ENCODE measurements at regions not wholly inside any gene's neighbourhood (a gene's known extent, or its start where the extent isn't known, plus 50 kb on each side); places are given as distances from the start of the nearest gene placed in this dataset.

DNA sequence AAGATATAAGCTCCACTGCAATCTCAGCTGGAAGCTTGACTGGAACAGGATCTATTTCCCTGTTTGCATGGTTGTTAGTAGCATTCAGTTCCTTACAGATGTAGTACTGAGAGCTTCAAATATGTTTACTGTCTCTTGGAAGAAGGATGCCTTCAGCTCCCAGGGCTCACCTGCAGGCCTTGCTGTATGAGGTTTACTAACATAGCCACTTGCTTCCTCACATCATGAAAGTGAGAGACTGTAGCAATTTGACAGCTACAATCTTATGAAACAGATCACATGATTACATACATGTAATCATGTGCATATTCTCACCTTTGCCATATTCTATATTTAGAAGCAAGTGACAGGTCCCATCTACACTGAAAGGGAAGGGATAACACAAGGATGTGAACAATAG lies 458.1 kb upstream of the PCDH20 start:
- no peak overlapping the region for H2AFZ ChIP-seq (ENCODE audit: low read depth, low read length)
- no peak for TF ChIP-seq CTCF (IDR thresholded peaks at IDR 0.05; ENCODE audit: insufficient read depth, low read depth, low read length)
- TF ChIP-seq EZH2 (IDR thresholded peaks at IDR 0.05; ENCODE audit: insufficient read depth, low read length), result no peak
- H3K36me3 ChIP-seq (ENCODE audit: insufficient read depth, low read length), result no peaks in the 10 kb centered on the region
- Mint-ChIP-seq H3K27me3 (ENCODE audit: low read depth, unreplicated experiment) (no peaks in the 10 kb centered on the region), H3K4me3 (ENCODE audit: unreplicated experiment) (no peak overlapping the region), H3K9me3 (ENCODE audit: unreplicated experiment) (peaks cover 10% of the 10 kb centered on the region), H3K27ac (ENCODE audit: unreplicated experiment) (no peak overlapping the region), H3K36me3 (ENCODE audit: low read depth, unreplicated experiment) (no peaks in the 10 kb centered on the region), H3K4me1 (ENCODE audit: low read depth, unreplicated experiment) (no peaks in the 10 kb centered on the region)
- DNase-seq (ENCODE audit: low read depth) (no peak), FAIRE-seq (no peak)
- H3K4me2 ChIP-seq (ENCODE audit: low read length), result no peak overlapping the region
- H3K9ac ChIP-seq (ENCODE audit: low read length), result no peak overlapping the region
- no peaks in the 10 kb centered on the region for H3K79me2 ChIP-seq (ENCODE audit: insufficient read depth, low read length)
- no peaks in the 10 kb centered on the region for H3K27me3 ChIP-seq (ENCODE audit: insufficient read depth, low read length)
- H3K4me1 ChIP-seq (ENCODE audit: insufficient read depth, low read length), result no peaks in the 10 kb centered on the region
- H3K4me3 ChIP-seq (ENCODE audit: insufficient read depth, low read depth, low read length), result no peak overlapping the region
- H4K20me1 ChIP-seq (ENCODE audit: insufficient read depth, low read length), result no peaks in the 10 kb centered on the region
- H3K27ac ChIP-seq (ENCODE audit: low read depth, low read length), result no peak overlapping the region
- no peaks in the 10 kb centered on the region for H3K9me3 ChIP-seq (ENCODE audit: insufficient read depth, low read depth, low read length)

DNA sequence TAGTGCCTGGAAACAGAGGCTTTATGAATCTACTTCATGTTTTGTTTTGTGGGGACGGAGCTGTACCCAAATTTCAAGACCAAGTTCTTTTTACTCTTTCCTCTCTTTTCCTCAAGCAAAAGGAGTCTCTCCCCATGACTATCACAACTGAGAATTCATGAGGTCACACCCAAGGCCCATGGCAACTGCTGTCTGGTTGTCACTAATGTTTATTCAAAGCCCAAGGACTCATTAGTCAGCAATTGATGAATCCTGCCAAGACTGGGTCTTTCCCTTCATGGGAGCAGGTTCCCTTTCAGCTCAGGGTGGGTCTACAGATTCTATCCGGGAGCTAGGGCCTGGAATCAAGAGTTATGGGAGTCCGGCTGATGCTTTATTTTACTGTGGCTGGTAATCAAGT lies 441.5 kb upstream of the PCDH20 start:
- H3K36me3 Mint-ChIP-seq (ENCODE audit: low read depth, unreplicated experiment), result no peaks in the 10 kb centered on the region
- H3K4me3 Mint-ChIP-seq (ENCODE audit: unreplicated experiment), result no peak overlapping the region
- TF ChIP-seq CTCF (IDR thresholded peaks at IDR 0.05; ENCODE audit: insufficient read depth, low read depth, low read length), result no peak
- no peak for TF ChIP-seq EZH2 (IDR thresholded peaks at IDR 0.05; ENCODE audit: insufficient read depth, low read length)
- Histone ChIP-seq H2AFZ (ENCODE audit: low read depth, low read length) (no peak overlapping the region), H3K4me3 (ENCODE audit: insufficient read depth, low read depth, low read length) (no peak overlapping the region), H4K20me1 (ENCODE audit: insufficient read depth, low read length) (no peaks in the 10 kb centered on the region), H3K9me3 (ENCODE audit: insufficient read depth, low read depth, low read length) (no peaks in the 10 kb centered on the region), H3K9ac (ENCODE audit: low read length) (no peak overlapping the region), H3K4me1 (ENCODE audit: insufficient read depth, low read length) (no peaks in the 10 kb centered on the region), H3K79me2 (ENCODE audit: insufficient read depth, low read length) (no peaks in the 10 kb centered on the region), H3K4me2 (ENCODE audit: low read length) (no peak overlapping the region), H3K27ac (ENCODE audit: low read depth, low read length) (no peak overlapping the region), H3K36me3 (ENCODE audit: insufficient read depth, low read length) (no peaks in the 10 kb centered on the region), H3K27me3 (ENCODE audit: insufficient read depth, low read length) (no peaks in the 10 kb centered on the region)
- no peaks in the 10 kb centered on the region for H3K27me3 Mint-ChIP-seq (ENCODE audit: low read depth, unreplicated experiment)
- DNase-seq (ENCODE audit: low read depth) (no peak), FAIRE-seq (no peak)
- H3K9me3 Mint-ChIP-seq (ENCODE audit: unreplicated experiment), result no peaks in the 10 kb centered on the region
- H3K27ac Mint-ChIP-seq (ENCODE audit: unreplicated experiment), result no peak overlapping the region
- H3K4me1 Mint-ChIP-seq (ENCODE audit: low read depth, unreplicated experiment), result no peaks in the 10 kb centered on the region

DNA sequence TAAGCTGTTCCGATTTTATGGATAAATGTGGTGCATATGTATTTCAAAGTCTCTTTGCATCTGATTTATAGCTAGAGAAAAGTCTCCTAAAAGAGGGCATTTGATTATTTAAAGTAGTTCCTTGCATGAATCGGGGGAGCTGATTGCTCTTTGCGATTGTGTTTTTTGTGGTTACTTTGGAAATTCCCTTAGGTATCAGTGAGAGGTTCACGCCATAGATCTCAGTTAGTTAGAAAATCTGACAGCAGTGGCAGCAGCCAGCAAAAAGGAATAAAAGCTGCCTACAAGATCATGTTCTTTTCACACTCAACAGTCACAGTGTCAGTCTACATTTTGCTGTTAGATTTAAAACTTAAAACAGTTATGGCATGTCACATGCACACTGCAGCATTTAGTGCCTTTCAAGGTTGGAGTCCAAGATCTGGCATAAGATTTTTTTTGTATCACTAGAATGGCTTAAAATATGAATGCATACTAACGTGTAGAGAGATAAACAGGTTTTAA lies 436.5 kb upstream of the PCDH20 start:
- H3K9me3 ChIP-seq (ENCODE audit: insufficient read depth, low read depth, low read length), result no peaks in the 10 kb centered on the region
- H3K27me3 ChIP-seq (ENCODE audit: insufficient read depth, low read length), result no peaks in the 10 kb centered on the region
- H3K27ac ChIP-seq (ENCODE audit: low read depth, low read length), result no peak overlapping the region
- H3K36me3 ChIP-seq (ENCODE audit: insufficient read depth, low read length), result no peaks in the 10 kb centered on the region
- H4K20me1 ChIP-seq (ENCODE audit: insufficient read depth, low read length), result no peaks in the 10 kb centered on the region
- no peak overlapping the region for H2AFZ ChIP-seq (ENCODE audit: low read depth, low read length)
- FAIRE-seq (no peak), DNase-seq (ENCODE audit: low read depth) (no peak)
- Mint-ChIP-seq H3K36me3 (ENCODE audit: low read depth, unreplicated experiment) (no peaks in the 10 kb centered on the region), H3K4me3 (ENCODE audit: unreplicated experiment) (no peak overlapping the region), H3K9me3 (ENCODE audit: unreplicated experiment) (no peaks in the 10 kb centered on the region), H3K27me3 (ENCODE audit: low read depth, unreplicated experiment) (no peaks in the 10 kb centered on the region), H3K27ac (ENCODE audit: unreplicated experiment) (no peak overlapping the region), H3K4me1 (ENCODE audit: low read depth, unreplicated experiment) (no peaks in the 10 kb centered on the region)
- H3K9ac ChIP-seq (ENCODE audit: low read length), result no peak overlapping the region
- TF ChIP-seq EZH2 (IDR thresholded peaks at IDR 0.05; ENCODE audit: insufficient read depth, low read length) (no peak), CTCF (IDR thresholded peaks at IDR 0.05; ENCODE audit: insufficient read depth, low read depth, low read length) (no peak)
- H3K4me1 ChIP-seq (ENCODE audit: insufficient read depth, low read length), result no peaks in the 10 kb centered on the region
- no peak overlapping the region for H3K4me2 ChIP-seq (ENCODE audit: low read length)
- no peaks in the 10 kb centered on the region for H3K79me2 ChIP-seq (ENCODE audit: insufficient read depth, low read length)
- H3K4me3 ChIP-seq (ENCODE audit: insufficient read depth, low read depth, low read length), result no peak overlapping the region

Measured in astrocyte (in vitro differentiated cells and primary cell).